GM06990 (cell line): ENCODE measurements at regions not wholly inside any gene's neighbourhood (a gene's known extent, or its start where the extent isn't known, plus 50 kb on each side); places are given as distances from the start of the nearest gene placed in this dataset.

Experiments used
- DNase-seq: peaks from one replicate; pipeline ENCODE4 v3.0.0-alpha.2; 2011; ENCODE audit not compliant: insufficient read length; ENCODE audit errors: extremely low read depth
- H3K27me3 ChIP-seq: replicated peaks from 2 replicates; pipeline ENCODE4 v1.6.0; 2011; ENCODE audit warnings: low read length; ENCODE audit not compliant: control insufficient read depth, insufficient read depth
- H3K36me3 ChIP-seq: 2 replicates; pipeline ENCODE4 v1.5.1; 2011; ENCODE audit warnings: low read length; ENCODE audit not compliant: control insufficient read depth, insufficient read depth
- H3K4me3 ChIP-seq: replicated peaks from 2 replicates; pipeline ENCODE4 v1.5.1; 2011; ENCODE audit warnings: low read depth, mild to moderate bottlenecking, control low read depth, low read length
- TF ChIP-seq, protein P1 (sequence below): IDR thresholded peaks from 2 replicates; pipeline ENCODE4 v1.5.1; 2011; ENCODE audit warnings: low read length, control low read depth, mild to moderate bottlenecking, inconsistent platforms; ENCODE audit not compliant: insufficient read depth, poor library complexity, severe bottlenecking

- TF ChIP-seq, protein P1, sequence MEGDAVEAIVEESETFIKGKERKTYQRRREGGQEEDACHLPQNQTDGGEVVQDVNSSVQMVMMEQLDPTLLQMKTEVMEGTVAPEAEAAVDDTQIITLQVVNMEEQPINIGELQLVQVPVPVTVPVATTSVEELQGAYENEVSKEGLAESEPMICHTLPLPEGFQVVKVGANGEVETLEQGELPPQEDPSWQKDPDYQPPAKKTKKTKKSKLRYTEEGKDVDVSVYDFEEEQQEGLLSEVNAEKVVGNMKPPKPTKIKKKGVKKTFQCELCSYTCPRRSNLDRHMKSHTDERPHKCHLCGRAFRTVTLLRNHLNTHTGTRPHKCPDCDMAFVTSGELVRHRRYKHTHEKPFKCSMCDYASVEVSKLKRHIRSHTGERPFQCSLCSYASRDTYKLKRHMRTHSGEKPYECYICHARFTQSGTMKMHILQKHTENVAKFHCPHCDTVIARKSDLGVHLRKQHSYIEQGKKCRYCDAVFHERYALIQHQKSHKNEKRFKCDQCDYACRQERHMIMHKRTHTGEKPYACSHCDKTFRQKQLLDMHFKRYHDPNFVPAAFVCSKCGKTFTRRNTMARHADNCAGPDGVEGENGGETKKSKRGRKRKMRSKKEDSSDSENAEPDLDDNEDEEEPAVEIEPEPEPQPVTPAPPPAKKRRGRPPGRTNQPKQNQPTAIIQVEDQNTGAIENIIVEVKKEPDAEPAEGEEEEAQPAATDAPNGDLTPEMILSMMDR, result no peak
- H3K4me3 ChIP-seq, result no peak overlapping the region
- no peaks in the 10 kb centered on the region; the same call in 1 of the 2 replicates for H3K27me3 ChIP-seq
- H3K36me3 ChIP-seq, result no peaks in the 10 kb centered on the region
- peak; percentile 7 for DNase-seq
These were observed 136.5 kb upstream of the ABCA1 start for GRCh38 chr9:105064248-105065097.

DNA sequence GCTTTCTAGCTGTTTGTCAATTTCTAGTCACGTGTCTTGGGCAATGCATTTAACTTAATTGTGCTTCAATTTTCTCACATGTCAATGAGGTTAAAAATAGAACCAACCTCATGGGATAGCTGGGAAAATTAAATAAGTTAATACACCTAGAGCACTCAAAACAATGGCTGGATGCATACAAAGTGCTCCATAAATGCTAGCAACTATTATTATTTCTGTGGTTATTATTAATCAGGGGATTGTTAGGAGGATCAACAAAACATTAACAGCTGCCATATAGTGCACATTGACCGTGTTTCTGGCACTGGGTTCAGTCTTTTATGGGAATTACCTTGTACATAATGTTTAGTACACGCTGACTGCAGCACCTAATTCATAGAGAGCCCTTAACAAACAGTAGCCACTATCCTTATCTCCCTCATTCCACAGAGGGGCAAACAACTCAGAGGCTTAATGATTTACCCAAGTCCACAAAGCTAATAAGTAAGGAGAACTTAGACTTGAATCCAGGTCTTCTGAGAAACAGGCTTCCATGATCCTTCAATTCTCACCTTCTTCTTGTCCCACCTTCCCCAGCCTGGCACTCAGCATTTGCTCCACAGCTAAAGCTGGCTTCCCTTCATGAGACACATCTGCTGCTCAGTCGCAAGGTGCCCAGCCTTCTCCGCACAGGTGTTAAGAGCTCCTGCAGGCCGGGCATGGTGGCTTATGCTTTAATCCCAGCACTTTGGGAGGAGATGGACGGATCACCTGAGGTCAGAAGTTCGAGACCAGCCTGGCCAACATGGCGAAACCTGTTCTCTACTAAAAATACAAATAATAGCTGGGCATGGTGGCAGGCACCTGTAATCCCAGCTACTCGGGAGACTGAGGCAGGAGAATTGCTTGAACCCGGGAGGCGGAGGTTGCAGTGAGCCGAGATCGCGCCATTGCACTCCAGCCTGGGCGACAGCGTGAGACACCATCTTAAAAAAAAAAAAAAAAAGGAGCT is 137.4 kb upstream of the ABCA1 start:
- H3K36me3 ChIP-seq, result no peaks in the 10 kb centered on the region
- TF ChIP-seq, protein P1, result no peak
- no peak overlapping the region for H3K4me3 ChIP-seq
- no peaks in the 10 kb centered on the region; the same call in 1 of the 2 replicates for H3K27me3 ChIP-seq
- DNase-seq, result no peak

GRCh38 chr9:105066275-105066865 is 138.4 kb upstream of the ABCA1 start:
- H3K4me3 ChIP-seq, result no peak overlapping the region
- TF ChIP-seq, protein P1, result no peak
- no peak for DNase-seq
- no peaks in the 10 kb centered on the region for H3K27me3 ChIP-seq
- no peaks in the 10 kb centered on the region for H3K36me3 ChIP-seq

DNA sequence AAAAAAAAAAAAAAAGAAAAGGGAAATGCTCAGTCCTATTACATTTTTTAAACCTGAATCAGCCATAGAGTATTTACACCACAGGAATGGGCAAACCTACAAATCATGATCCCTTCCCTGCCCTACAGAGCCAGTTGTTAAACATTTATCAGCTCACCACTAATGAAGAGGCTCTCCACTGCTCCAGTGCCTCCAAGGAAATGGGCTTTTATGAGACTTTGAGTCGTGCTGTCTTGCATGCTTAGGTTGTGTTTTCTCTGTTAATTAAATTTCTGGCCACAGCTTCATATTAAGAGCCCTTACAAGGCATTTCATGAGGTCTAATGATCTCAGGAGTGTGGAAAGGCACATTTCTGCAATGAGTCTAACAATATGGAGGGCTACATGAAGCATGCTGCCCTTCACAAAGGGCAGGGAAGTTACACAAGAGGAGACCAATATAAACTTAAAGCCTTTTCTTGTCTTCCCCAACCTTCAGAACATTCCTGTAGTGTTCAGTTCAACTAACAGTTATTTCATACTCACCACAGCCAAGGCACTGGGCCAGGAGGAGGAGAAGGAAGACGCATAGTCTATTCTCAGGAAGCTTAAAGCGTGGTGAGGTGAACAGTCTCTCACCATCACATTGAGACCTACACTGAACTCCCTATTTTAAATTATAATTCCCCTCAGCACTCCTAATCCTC is 140.1 kb upstream of the ABCA1 start:
- no peak for DNase-seq
- TF ChIP-seq, protein P1, result no peak
- H3K36me3 ChIP-seq, result no peaks in the 10 kb centered on the region
- no peak overlapping the region for H3K4me3 ChIP-seq
- no peaks in the 10 kb centered on the region for H3K27me3 ChIP-seq

DNA sequence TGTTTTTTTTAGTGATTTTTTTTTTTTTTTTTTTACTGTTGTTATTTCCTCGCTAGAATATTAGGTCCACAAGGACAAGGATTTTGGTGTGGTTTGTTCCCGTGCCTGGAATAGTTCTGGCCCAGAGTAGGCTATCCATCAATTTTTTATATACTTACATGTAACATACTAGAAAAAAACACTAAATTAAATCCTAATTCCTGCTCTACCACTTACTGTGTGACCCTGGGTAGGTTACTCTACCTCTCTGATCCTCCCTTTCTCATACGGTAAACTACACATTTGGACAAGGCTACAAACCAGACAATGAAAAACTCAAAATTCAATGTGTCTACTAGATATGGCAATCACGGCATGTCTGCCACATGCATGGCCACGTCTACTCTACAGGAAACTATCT is 141.3 kb upstream of the ABCA1 start:
- H3K36me3 ChIP-seq, result no peaks in the 10 kb centered on the region
- no peaks in the 10 kb centered on the region for H3K27me3 ChIP-seq
- DNase-seq, result no peak
- H3K4me3 ChIP-seq, result no peak overlapping the region
- TF ChIP-seq, protein P1, result no peak
